Stimulated activated CD8-positive, alpha-beta memory T cell treated with anti-CD3 and anti-CD28 coated beads, Interleukin-4, amount 100 ng/mL, for 1 hour (primary cell): ENCODE measurements at regions not wholly inside any gene's neighbourhood (a gene's known extent, or its start where the extent isn't known, plus 50 kb on each side); places are given as distances from the start of the nearest gene placed in this dataset.
"Not testable (repeated sequence)": the region's sequence is repeated elsewhere in the genome, so short reads cannot be mapped to it uniquely, and the experiment has no call there.

Source experiments
- DNase-seq, 2 donors: peaks; one replicate each; pipeline ENCODE4 v3.0.0-alpha.2; 2020; ENCODE audit warnings: low read depth in 2 of 2, low spot score in 1 of 2

GRCh38 chr16:65601781-65602180 lies 479.9 kb upstream of the CDH11 start:
- DNase-seq, result no peak

DNA sequence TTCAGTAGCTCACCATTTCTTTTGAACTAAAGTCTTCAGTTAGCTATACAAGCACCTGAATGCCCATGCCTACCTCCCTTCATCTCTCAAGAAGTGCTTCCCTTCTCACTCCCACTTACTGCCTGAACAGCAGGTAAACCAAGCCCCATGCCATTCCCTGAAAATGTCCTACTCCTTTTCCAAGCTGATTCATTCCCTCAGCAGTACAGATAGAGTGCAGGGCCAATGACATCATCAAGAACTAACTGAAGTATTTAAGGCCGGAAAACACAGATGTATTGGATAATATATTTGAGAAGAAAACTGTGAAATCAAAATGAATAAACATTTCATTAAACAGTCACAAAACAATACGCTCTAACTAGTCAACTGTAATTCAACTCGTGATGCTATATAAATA lies 478.8 kb upstream of the CDH11 start:
- no peak for DNase-seq

- no peak for DNase-seq
Observed at GRCh38 chr16:65600046-65600445, 478.2 kb upstream of the CDH11 start.

- DNase-seq, result no peak
Observed at GRCh38 chr16:65598621-65599020, 476.8 kb upstream of the CDH11 start.

DNA sequence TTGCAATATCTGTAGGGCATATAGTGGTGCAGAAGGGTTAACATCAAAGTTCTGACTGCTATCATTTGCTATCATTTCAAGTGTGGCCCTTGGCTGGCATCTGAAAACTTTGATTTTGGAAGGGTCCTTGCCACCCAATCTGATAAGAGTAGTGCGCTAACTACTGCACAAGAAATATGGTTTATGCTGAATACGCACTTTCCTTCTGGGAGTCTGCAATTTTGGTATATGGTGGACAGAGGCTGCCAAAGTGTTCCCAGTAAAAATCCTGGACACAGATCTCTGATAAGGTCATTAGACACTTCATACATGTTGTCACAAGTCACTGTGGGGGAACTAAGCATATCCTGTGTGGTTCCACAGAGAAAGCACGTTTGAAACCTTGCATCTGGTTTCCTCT lies 461.6 kb upstream of the CDH11 start:
- DNase-seq, result no peak

DNA sequence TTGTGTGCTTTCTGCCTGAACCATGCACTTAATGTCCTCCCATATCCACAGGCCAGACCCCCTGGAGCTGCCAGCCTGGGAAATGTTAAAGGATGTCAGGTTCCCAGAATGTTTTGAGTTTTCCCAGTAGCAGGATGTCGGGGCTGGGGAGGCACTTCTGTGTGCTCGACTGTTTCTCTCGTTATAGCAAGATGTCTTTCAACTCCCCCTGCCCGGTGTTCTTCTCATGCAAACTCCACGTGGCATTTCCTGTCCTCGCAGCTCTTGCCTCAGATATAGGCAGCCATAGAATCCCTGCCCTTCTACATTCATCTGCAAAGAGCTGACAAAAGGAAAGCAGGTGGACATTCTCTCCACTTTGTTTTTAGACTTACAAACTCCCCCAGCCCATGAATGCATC lies 457.2 kb upstream of the CDH11 start:
- DNase-seq, result no peak

- DNase-seq, result no peak
Observed at GRCh38 chr16:65576631-65577030, 454.8 kb upstream of the CDH11 start.

DNA sequence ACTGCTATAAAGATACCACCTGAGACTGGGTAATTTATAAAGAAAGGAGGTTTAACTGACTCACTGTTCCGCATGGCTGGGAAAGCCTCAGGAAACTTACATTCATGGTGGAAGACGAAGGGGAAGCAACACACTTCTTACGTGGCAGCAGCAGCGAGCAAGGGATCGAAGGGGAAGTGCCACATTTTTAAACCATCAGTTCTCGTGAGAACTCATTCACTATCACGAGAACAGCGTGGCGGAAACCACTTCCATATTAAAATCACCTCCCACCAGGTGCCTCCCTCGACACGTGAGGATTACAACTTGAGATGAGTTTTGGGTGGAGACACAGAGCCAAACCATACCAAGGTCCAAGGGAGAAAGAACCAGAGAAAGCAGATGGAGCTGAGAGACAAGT lies 454.3 kb upstream of the CDH11 start:
- no peak for DNase-seq

DNA sequence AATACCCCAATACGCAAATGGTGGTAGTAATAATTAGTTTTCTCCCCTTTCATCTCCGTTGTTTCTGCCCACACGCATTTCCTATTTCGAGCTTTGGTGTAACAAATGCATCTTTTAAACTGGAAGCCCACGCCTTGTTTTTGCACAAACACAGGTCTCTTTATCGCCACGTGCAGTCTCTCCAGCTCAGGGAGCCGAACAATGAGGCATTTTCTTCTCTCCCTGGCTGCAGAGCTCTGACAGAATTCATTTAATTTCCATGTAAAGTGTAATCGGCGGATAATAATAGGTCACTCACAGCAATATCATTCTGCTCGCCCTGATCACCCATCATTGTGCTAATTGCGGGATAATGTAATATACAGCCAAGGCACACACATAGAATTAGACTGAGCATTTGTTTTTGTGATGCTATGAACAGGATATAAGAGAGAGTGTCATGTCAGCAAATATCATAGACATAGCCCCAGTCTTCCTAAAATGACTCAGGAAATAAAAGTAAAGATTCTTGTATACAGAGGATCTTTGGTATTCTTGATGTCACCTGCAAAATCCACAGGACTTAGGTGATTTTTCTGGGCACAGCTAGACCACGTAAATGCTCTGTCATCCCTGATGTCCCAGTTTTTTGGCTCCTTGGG lies 452.6 kb upstream of the CDH11 start:
- DNase-seq, result no peak

DNA sequence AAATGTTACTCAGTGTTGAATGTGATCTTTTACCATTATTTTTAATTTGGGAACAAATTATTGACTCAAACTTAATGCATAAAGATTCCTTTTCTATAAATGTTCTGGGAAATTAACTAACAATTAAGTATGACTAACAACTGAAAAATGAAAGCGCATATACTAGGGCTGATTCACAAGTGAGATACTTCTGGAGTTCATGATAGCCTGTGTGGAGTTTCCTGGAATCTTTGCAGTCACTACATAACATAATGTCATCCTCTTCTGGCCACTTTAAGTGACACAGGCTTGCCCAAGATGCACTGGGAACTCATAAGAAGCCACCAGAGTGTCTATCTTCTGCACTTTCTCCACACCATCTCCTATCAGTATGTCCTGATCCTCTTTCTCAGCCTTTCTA lies 450.3 kb upstream of the CDH11 start:
- no peak for DNase-seq

DNA sequence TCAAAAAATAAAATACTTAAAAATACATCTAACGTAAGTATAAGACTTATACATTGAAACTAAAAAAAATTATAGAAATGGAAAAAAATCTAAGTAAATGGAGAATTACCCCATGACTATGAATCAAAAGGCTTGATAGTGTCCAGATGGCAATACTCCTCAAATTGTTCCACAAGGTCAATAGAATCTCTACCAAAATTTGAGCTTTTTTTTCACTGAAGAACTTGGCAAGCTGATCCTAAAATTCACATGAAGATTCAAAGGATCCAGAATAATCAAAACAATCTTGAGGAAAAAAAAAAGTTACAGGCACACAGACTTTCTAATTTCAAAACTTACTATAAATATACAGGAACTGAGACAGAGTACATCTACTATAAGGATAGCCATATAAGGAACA lies 448.4 kb upstream of the CDH11 start:
- no peak for DNase-seq

DNA sequence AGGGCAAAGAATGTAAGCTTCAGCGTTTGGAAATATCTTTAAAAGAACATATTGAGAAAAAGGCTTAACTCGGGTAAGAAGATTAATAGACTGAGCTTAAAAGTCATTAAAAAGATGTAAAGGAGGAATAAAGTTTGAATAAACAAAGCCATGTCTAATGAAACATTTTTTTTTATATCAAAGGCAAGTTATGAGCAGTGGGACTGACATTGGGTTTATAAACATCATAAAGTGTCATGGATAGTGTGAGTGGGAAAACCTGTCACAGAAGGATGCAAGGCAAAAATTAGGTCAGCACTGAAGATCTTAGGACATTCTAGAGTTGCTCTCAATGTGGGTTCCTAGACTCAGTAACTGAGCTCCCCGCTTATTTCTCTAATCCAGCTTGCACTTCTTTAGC lies 438.0 kb upstream of the CDH11 start:
- DNase-seq, result no peak

- DNase-seq, result not testable (repeated sequence)
Observed at GRCh38 chr16:65549689-65550088, 427.8 kb upstream of the CDH11 start.

GRCh38 chr16:65548470-65548869 lies 426.6 kb upstream of the CDH11 start:
- no peak for DNase-seq

- no peak for DNase-seq
Observed at GRCh38 chr16:65547772-65548446, 426.0 kb upstream of the CDH11 start.

DNA sequence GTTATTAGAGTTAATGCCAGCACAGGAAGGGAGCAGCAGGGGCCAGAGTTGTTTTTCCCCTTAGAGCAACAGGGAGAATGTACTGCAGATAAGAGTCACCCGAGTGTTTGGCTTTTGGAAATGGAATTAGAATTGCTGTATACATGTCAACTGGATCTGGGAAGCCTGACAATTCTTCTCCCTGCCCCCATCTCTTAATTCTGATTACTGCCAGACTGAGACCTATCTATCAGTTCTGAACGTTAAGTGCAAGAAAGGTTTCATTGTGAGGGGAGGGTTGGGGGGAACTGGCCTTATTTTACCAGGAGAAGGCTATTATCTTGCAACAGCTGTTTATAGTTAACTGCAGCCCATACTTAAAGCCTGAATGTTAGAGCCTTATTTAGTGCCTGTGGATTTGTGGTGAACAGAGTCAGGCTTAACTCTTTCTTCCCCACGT lies 424.5 kb upstream of the CDH11 start:
- DNase-seq, result no peak

GRCh38 chr16:65545413-65545956 lies 423.6 kb upstream of the CDH11 start:
- DNase-seq, result no peak

DNA sequence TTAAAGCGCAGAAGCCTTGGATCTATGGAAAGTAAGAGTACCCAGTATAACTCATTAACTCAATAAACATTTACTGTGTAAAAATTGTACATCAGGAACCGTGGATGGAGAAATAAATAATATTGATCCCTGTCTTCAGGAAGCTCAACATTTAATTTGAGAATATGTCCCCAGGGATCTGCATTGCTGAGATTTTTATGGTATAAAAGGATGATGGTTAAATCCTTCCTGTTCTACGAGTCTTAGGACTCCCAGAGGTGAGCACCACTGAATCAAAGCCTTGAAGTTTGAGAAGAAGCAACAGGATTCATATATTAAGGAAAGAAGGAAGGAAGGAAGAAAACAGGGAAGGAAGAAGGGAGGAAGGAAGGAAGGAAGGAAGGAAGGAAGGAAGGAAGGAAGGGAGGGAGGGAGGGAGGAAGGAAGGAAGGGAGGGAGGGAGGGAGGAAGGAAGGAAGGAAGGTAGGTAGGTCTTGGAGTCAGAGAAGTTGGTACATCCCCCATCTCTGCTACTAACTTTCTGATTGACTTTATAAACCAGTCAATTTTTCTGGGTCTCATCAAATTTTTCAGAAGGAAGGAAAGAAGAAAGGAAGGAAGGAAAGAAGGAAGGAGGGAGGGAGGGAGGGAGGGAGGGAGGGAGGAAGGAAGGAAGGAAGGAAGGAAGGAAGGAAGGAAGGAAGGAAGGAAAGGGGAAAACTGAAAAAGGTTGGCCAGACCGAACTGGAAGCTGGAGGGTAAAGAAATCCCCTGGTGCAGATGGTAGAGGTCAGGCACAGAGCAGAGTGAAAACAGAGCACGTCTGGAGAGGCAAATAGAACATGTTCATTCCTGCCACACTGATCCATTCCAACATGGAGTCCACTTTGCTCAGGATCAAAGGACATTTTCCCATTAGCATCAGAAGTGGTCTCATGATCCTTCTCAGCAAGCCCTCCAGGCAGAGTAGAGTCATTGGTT lies 422.2 kb upstream of the CDH11 start:
- DNase-seq, result no peak

DNA sequence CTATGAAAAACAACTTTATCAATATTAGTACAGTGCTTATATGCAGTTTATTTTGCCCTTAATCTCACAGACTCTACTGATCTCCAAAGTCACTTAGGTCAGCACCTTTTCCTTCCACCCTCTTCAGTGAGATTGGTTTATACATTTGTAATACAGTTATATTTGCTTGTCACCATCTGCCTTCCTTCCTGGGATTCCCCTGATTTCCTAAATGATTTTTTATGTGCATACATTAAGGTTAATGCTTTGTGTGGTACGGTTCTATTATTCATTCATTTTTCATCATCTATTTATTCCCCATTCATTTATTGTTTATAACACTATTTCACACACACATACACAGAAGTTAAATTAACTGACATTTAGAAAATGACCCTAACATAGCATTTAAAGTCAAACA lies 419.8 kb upstream of the CDH11 start:
- no peak for DNase-seq

DNA sequence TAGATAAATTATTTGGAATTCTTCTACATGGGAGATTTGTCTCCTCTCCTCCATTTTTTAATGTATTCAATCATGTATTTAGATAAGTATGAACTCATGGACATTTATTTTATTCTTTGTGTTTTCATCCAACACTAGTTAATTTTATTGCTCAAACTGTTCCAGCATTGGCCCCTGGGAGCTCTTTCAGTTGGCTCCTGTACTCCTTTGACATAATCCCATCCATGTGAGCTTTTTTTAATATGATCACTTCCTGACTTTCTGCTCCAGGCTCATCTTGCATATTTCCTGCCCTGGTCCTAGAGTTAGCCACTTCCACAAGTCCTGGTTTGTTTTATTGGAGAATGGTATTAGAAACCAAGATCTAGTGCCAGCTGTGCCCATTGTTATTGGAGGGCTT lies 419.0 kb upstream of the CDH11 start:
- no peak for DNase-seq

DNA sequence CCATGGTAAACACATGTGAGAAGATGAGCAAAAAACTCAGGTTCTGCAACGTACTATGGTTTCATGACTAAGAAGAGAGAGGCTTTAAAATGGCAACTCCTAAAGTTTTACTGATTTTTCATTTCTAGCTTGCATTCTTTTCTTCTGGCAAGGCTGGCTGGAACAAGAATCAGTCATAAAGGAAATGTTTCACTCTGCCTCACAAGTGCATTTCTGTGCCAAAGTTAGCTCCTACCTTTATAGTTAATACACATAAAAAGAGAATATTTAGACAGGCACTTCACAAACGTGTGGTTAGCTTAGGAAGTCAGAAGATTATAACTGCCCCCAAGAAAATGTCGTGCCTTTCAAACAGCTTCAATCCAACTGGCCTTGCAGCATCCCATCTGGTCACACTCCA lies 417.1 kb upstream of the CDH11 start:
- DNase-seq, result no peak

DNA sequence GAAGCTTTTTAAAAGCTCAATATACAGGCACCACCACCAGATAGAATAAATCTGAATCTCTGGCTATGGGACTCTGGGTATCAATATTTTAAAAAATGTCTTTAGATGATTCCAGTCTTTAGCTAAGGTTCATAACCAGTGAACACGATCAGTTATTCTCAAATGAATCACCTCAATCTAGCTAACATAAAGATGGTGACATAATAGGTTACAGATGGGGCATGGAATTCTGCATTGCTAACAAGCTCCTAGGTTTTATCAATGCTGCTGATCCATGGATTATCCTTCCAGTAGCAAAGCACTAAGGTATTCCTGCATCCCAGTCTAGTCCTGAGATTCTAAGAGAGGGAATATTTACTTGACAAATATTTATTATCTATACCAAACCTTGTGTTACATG lies 415.5 kb upstream of the CDH11 start:
- no peak for DNase-seq
